ENCODE measurements at regions not wholly inside any gene's neighbourhood (a gene's known extent, or its start where the extent isn't known, plus 50 kb on each side); places are given as distances from the start of the nearest gene placed in this dataset.
"Not testable (repeated sequence)": the region's sequence is repeated elsewhere in the genome, so short reads cannot be mapped to it uniquely, and the experiment has no call there.

DNA sequence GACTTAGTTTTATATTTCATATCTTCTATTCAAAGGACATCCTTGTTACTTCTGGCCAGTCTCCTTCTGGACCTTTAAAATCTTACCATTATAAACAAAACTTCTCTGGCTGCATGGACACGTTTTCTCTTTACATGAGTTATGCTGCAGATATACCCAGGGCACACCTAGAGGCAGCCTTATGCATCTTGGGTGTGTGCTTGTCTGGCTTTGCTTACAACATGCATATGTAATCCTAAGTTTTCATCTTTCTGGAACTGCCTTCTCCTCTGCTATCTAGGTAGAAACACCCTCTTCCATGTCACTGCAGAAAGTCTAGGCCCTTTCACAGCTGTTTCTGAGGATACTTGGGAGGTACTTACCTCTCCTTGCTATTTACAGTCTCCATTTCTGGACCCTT lies 185.8 kb upstream of the RAG2 start:
- no peak for DNase-seq (ENCODE audit: low read depth)

DNA sequence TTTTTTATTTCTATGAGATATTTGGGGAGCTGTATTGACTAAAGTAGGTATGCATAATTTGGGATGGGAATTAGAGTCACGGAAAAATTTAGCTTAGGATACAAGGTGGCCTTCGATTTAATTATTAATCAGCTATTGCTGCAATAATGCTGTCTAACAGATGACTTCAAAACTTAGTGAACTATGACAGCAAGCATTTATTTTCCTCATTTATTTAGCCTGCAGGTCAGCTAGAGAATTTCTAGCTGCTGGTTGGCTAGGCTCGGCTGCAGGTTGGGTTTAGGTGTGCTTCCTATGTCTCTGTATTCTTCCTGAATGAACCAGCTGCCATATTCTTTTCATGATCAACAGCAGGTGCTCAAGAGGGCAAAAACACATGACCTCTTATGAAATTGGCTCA lies 181.8 kb upstream of the RAG2 start:
- DNase-seq (ENCODE audit: low read depth): no peak

DNA sequence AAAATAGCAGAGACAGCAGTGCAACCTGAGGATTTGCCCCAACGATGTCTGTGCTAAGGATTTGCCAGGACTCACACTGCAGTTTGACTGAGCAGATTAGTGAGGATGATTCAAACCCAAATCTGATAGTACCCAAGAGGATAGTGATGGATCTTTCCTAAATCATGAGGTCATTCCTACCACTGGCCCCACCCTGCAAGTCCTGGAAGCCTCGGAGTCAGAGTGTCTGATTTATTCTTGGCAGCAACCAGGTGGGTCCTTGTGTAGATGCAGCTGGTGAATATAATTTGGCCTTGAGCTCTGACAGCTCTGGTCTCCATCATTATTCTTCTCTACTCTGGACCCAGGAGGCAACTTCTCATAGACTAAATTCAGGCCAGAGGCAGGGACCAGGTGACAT lies 179.3 kb upstream of the RAG2 start:
- DNase-seq (ENCODE audit: low read depth): no peak

DNA sequence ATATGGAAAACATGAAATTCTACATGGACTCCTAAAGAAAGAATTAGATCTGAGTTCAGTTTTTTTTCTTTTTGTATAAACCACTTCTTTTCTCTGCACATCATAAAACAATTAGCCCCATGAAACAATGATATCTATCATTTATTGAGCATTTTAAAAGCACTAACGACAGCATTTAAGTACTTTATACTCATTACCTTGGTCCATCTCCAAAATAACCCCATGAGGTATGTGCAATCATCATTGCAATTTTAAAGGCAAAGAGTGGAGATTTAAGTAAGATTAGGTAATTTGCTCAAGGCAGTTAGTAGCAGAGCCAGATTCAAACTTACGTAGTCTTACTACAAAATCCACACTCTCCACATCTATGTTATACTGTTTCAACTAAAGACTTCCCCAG lies 177.7 kb upstream of the RAG2 start:
- DNase-seq (ENCODE audit: low read depth): no peak

DNA sequence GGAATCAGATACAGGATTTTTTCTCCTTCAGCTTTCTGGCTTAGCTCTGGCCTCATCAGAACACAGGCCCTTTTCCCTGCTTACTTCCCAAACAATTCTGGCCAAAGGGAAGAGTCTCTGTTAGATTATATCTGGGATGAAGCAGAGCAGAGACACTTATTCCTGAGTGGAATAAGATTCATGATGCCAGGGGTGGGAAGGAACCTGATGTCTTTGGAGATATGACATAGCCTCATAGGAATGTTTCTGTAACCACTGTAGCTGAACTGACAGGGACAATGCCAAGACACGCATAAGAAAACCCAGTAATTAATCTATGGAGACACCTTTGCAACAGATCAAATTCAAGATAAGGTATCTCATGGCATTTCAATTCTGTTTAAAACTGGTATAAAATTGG lies 177.1 kb upstream of the RAG2 start:
- peak; percentile 19 for DNase-seq (ENCODE audit: low read depth)

DNA sequence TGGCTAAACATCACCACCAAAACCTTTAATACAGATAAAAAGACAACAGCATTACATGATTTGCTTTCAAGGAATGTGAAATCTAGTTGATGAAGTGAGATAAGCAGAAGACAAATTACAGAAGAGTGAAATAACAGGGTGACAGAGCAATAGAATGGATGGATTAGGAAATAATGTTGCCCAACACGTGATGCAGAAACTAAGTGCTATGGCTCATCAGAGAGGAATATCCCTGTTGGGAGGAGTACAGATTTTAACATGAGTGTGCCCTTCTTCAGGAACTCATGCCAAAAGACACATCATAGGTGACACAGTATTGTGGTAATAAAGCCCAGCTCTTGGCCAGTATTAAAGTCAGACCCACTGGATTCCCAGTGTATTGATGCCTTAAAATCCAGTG lies 176.6 kb upstream of the RAG2 start:
- peak; percentile 74 for DNase-seq (ENCODE audit: low read depth)

DNA sequence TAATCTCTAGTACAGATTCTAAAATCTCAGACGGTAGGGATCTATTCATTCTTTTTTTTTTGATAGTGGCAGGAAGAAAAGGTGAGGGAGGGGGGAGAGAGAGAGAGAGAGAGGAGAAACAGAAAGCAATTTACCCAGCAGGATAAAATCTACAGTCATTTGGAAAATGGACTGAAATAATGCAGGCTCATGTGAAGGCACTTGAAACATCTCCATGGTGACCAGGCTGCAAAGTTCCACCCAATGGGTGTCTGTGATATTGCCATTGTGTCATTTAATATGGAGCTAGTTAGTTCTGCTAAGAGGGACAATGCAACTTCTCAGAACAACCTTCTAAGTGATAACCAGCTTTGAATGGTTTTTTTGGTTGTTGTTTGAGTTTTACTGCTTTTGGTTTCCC lies 165.2 kb upstream of the RAG2 start:
- DNase-seq (ENCODE audit: low read depth): no peak

DNA sequence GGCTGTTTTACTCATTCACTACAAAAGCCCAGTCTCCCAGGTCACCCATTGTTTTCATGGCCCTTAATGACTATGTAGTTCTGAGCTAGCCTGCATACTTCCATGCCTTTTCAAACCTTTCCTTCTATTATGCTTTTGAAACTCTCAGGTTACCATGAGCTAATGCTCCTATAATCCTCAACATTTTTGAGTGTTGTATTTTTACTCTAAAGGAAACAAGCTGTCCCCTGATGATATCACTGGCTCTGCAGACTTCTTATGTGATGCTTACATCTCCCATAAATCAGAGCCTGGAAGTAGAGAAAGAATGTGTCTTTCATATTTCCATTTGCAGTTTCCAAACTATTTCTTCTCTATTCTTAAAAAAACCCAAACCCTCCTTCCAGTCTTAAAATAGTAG lies 159.0 kb upstream of the RAG2 start:
- no peak for DNase-seq (ENCODE audit: low read depth)

DNA sequence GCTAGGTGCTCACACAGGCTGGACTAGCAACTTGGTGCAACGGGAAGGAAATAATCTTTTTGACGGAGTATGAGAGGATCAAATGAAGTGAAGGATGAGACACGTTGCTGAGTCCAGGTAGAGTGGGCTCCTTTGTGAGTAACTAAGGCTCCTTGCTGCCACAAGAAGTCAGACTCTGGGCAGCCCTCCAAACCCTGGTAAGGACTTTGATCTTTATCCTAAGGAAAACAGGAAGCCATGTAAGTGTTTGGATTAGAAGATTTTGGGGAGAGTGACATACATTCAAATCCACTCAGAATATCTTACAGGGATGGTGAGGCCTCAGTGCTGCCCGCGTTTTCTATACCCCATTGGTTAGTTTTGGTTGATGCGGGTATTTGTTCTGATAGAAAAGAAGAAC lies 155.9 kb upstream of the RAG2 start:
- DNase-seq (ENCODE audit: low read depth): no peak

DNA sequence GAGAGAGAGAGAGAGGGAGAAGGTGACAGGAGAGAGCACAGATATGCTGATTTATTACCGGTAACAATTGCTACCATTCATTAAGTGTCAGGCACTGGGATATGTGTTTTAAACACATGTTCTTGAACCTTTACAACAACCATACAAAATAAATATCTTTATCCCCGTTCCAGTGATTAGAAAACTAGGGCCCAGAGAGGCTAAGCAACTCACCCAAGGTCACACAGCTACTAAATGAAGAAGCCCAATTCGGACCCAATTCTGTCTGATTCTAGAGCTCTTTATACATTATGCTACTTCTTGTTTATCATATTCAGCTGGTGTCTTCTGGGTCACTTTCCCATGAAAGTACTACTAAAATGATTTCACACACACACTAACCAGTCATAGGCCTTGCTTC lies 154.0 kb upstream of the RAG2 start:
- no peak for DNase-seq (ENCODE audit: low read depth)

DNA sequence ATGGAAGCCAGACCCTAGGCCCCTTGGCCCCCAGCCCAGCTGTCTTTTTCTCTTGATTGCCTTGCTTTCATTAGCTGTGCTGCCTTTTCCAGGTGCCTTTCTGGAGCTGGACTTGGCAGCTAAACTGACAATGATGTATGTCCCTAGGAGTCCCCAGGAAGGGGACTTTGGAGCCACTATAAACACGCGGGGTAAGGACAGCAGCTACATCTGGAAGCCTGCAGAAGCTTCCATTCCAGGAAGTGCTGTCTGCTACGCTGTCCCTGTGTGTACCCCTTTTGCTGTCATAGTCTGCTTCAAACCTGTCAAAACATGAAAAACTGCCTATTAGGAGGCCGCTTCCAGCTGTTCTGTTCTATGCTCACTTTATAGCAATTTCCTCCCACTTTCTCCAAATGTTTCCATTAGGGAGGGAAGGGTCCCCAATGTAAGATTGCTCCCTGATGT lies 153.3 kb upstream of the RAG2 start:
- no peak for DNase-seq (ENCODE audit: low read depth)

DNA sequence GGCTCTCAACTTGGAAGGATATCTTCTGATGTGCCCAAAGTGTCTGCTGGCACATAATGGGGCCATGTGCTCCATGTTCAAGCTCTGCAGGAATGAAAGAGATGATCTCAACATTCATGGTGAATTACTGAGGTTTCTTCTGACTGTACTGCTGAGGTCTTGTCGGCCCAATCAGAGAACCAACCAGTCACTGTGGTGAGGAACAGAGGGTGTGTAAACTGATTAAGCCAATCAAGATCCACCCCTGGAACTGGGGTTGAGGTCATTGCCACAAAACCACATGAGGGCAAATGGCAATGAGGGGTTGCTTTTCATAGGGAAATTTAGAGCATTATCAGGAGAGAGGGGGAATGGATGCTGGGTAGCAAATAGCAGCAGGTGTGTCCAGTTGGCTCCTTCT lies 152.3 kb upstream of the RAG2 start:
- DNase-seq (ENCODE audit: low read depth): no peak

DNA sequence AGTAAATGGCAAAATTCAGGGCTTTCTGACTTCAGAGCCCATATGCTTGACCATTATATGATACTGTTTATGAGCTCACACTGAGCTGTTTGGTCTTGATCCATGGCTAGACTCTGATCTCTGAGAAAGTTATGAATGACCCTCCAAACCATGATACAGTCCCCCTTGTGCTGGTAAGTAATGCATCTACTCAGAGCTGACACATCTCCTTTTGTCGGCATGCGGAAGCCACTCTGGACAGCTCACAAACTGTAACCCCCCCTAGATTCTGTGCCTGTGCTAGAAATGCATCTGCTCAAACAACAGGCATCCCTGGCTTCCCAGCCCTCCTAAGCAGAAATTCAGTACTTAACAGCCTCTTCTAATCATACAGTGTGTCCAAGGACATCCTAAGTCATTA lies 150.8 kb upstream of the RAG2 start:
- no peak for DNase-seq (ENCODE audit: low read depth)

DNA sequence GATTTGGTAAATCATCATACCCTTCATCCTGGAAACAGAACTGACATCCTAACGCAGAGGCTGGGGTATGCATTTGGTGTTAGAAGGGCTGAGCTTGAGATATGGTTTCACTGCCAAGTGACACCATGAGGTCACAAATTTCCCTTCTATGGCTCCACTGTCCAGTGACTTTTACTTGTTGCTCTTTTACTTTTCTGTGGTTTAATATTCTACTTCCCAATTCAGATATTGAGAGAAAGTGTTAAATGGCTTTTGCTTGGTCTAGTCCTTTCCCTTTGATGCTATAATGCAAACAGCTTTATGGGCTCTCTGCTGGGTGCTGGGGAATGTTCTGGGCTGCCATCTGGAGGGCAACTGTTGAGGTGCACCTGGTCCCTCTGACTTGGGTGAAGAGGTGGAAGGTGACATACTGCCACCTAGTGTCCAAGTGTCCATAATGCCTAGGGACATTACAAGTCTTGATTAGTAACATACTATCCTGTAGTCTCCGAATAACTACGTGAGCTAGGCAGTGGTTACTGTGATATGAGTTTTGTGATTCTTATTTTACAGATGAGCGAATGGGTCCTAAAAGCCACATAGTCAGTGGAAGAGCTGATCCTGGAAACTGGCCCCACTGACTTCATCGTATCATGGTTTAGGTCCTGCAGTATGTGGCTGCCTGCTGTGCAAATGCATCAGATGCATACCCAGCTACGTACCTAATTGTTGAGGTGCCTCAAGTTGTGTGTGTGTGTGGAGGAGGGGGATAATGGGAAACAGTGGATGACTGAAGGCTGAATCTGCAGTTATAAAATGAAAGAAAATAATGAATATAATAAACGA lies 149.1 kb upstream of the RAG2 start:
- peak; percentile 88 for DNase-seq (ENCODE audit: low read depth)

DNA sequence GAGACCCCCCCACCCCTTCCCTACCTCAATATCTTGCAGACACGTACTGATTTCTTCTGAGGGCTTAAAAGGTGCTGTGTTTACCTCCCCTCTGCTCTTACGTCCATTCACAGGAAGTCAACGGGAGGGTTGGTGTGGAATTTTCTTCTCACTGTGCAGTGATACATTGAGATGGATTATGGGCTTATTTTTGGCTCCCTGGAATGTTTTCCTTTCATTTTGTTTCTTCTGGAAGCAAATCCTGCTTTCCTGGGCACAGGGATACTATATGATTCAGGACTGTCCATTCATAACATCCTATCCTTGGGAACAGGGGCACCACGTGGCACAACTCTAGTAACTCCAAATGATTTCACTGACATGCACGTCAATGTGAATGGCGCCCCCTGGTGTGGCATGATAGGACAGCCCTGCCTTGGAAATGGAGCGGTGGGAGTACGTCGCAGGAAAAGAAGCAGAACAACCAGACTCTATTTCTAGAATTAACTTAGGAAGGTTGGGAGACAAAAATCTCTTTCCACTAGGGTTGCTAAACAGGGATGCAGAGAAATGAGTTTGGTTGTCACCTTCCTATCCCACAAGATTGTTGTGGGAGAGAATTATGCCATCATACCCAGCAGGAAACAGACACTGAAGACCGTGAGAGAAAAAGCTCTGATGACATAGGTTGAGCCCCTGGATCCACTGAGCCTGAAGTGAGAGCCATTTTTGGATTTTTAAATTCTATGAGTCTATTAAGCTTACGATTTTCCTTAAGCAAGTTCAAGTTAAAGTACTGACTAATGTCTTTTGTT lies 146.5 kb upstream of the RAG2 start:
- DNase-seq (ENCODE audit: low read depth): peak; percentile 62

DNA sequence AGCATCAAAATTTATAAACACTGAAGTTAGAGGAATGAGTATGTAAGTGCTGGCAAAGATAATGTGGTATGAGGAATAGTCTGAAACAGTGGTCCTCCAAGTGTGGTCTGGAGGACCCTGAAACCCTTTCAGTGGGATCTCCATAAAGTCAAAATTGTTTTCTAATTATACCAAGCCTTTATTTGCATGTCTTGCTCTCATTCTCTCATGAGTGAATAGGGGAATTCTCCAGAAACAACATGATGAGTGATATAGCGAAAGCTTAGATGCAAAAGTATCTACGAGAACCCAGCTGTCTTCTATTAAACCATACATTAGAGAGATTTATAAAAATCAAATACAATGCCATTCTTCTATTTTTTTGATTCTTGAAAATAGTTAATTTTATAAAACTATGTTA lies 145.0 kb upstream of the RAG2 start:
- DNase-seq (ENCODE audit: low read depth): no peak

DNA sequence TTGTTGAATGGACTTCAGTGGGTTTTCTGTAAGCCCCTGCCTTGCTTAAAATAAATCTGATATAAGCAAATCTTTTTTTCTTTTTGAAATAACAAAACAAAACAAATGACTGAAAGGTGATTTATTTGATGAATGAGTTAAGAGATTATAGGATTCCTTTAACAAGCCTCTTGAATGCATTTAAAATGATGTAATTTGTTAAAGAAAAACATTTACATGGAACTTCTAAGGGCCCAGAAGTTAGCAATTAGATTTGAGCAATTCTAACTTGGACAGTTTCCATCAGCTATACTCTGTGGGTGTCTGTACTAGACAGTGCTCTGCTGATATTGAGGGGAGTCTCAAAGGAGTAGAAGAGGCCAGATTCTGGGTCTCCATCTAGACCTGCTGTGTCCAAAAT lies 143.5 kb upstream of the RAG2 start:
- no peak for DNase-seq (ENCODE audit: low read depth)

DNA sequence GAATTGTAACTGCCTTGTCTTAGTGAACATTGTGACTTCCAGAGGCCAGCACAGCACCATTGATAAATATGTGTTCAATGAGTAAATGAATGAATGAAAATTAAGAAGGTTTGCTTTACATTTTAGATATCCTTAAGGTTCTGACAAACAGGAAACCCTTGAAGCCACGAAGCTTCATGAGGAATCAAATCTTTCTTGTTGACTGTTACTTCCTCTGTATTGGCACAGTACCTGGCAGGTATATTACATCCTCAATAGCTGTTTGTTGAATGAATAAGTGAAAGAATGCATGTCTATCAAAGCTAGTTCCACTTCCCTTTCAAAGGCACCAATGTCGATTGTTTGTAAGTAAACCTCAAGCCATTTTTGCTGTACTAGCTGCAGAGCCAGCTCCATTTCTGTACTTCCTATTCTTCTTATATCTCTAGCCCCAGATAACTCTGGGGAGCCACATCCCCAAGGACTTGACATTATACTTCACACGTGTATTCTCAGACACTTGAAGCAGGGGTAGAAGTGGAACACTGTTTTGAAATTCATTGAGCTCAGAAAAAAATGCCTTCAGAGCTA lies 140.3 kb upstream of the RAG2 start:
- DNase-seq (ENCODE audit: low read depth): no peak

DNA sequence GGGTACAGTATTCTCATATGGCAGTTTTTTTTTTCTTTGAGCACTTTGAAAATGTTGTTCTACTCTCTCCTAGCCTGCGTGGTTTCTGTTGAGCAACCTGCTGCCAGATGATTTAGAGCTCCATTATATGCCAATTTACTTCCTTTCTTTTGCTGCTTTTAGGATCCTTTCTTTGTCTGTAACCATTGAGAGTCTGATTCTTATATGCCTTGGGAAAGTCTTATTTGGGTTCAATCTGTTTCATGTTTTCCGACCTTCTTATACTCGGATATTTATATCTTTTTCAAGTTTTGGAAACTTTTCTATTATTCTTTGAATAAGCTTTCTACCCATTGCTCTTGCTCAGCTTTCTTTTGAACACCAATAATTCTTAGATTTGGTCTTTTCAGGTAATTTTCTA lies 138.1 kb upstream of the RAG2 start:
- no peak for DNase-seq (ENCODE audit: low read depth)

DNA sequence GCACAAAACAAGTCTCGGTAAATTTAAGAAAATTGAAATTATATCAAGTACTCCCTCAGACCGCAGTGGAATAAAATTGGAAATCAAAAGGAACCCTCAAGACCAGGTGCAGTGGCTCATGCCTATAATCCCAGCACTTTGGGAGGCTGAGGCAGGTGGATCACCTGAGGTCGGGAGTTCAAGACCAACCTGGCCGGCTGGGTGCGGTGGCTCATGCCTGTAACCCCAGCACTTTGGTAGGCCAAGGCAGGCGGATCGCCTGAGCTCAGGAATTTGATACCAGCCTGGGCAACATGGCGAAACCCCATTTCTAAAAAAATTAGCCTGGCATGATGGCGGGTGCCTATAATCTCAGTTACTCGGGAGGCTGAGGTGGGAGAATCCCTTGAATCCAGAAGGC lies 135.7 kb upstream of the RAG2 start:
- DNase-seq (ENCODE audit: low read depth): not testable (repeated sequence)

DNA sequence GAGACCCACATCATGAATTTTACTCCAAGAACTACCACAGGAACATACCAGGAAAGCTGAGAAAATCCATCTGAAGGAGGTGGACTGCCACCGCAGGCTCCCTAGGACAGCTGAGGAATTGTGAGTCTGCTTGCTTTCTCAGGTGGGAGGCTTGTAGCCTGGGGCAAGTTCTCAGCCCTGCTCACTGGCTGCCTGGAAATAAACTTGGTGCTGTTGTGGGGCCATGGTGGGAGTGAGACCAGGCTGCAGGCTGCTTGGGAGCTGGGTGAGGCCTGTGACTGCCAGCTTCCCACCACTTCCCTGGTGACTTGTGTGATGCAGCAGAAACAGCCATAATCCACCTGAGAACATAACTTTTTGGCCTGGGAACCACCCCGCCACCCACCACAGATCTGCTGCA lies 132.7 kb upstream of the RAG2 start:
- no peak for DNase-seq (ENCODE audit: low read depth)

DNA sequence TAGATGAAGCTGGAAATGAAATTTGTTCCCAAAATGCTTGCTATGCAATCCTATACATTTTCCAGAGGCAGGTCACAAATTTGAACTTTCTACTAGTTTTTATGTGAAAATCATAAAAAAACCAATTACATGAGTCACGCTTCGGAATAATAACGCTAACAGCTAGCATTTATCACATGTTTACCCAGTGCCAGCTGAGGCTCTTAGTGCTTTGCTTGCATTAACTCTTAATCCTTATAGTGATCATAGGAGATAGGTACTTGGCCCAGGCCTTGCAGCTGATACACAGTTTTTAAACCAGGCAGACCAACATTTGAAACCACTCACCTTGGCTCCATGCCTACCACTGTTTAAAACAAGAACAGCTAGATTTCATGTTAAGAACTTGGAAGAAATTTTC lies 131.8 kb upstream of the RAG2 start:
- no peak for DNase-seq (ENCODE audit: low read depth)

DNA sequence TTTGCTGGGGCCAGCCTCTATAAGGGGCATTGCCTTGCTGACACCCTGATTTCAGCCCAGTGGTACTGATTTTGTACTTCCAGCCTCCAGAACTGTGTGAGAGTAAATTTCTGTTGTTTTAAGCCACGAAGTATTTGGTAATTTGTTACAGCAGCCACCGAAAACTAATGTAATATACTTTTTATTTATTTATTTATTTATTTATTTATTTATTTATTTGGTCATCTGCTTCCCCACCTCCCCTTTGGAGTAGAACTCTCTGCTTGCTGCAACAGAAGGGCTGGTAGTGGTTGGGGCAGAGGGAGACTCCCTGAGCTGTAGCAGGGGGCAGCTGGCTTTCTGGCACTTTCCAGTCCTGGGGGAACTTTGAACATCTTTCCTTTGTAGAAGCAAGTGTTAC lies 128.4 kb upstream of the RAG2 start:
- no peak for DNase-seq (ENCODE audit: low read depth)

Measured in amniotic epithelial cell (primary cell).